Endodermal cell (in vitro differentiated cells): ENCODE measurements at regions not wholly inside any gene's neighbourhood (a gene's known extent, or its start where the extent isn't known, plus 50 kb on each side); places are given as distances from the start of the nearest gene placed in this dataset.
"Not testable (repeated sequence)": the region's sequence is repeated elsewhere in the genome, so short reads cannot be mapped to it uniquely, and the experiment has no call there.

Experiments
- DNase-seq: peaks from one replicate; pipeline ENCODE4 v3.0.0-alpha.2; 2017
- H3K27ac ChIP-seq: 2 replicates; pipeline ENCODE4 v1.5.1; 2013; ENCODE audit warnings: mild to moderate bottlenecking, low read depth, low read length, moderate library complexity
- H3K27me3 ChIP-seq: 2 replicates; pipeline ENCODE4 v1.6.1; 2013; ENCODE audit warnings: mild to moderate bottlenecking, low read length, moderate library complexity; ENCODE audit not compliant: insufficient read depth, control insufficient read depth, poor library complexity, severe bottlenecking
- H3K36me3 ChIP-seq: 2 replicates; pipeline ENCODE4 v1.7.0; 2013; ENCODE audit warnings: mild to moderate bottlenecking, low read length, moderate library complexity; ENCODE audit not compliant: control insufficient read depth, insufficient read depth
- H3K4me1 ChIP-seq: one replicate; pipeline ENCODE4 v1.7.0; 2013; ENCODE audit warnings: low read length; ENCODE audit not compliant: control insufficient read depth, insufficient read depth
- H3K4me3 ChIP-seq: 2 replicates; pipeline ENCODE4 v1.5.1; 2013; ENCODE audit warnings: mild to moderate bottlenecking, low read length, moderate library complexity
- H3K9ac ChIP-seq: 2 replicates; pipeline ENCODE4 v1.6.1; 2013; ENCODE audit warnings: mild to moderate bottlenecking, low read length, moderate library complexity; ENCODE audit not compliant: poor library complexity, severe bottlenecking; ENCODE audit errors: extremely low read depth
- H3K9me3 ChIP-seq: 2 replicates; pipeline ENCODE4 v1.6.1; 2013; ENCODE audit warnings: mild to moderate bottlenecking, low read length, moderate library complexity; ENCODE audit not compliant: control insufficient read depth
- H3K27ac Mint-ChIP-seq: 2 replicates; pipeline ENCODE4 v1.8.0; 2020; ENCODE audit warnings: mixed read lengths
- H3K27me3 Mint-ChIP-seq: 2 replicates; pipeline ENCODE4 v1.8.0; 2021; ENCODE audit warnings: mild to moderate bottlenecking, mixed read lengths; ENCODE audit not compliant: insufficient read depth
- H3K36me3 Mint-ChIP-seq: 2 replicates; pipeline ENCODE4 v1.8.0; 2020; ENCODE audit warnings: low read depth, mixed read lengths
- H3K4me1 Mint-ChIP-seq: 2 replicates; pipeline ENCODE4 v1.8.0; 2020; ENCODE audit warnings: mixed read lengths
- H3K4me3 Mint-ChIP-seq: 2 replicates; pipeline ENCODE4 v1.8.0; 2020; ENCODE audit warnings: mild to moderate bottlenecking, moderate library complexity, mixed read lengths
- H3K9me3 Mint-ChIP-seq: 2 replicates; pipeline ENCODE4 v1.8.0; 2020; ENCODE audit warnings: mild to moderate bottlenecking, mixed read lengths
- WGBS, 2 experiments: methylation state at CpG; one replicate each; pipeline versions ENCODE4 v1.1.5 to v1.1.7; 2013; ENCODE audit warnings: missing lambda C conversion rate in 2 of 2, mixed read lengths in 1 of 2; ENCODE audit not compliant: insufficient coverage in 1 of 2, insufficient read length in 1 of 2; 5-methylcytosine and 5-hydroxymethylcytosine counted together
- TF ChIP-seq, protein P1 (sequence below): fragments of 200-600 bp; sonication (generic); conservative IDR thresholded peaks from 2 replicates; pipeline ENCODE4 v1.5.0; 2021; ENCODE audit warnings: antibody characterized with exemption, mild to moderate bottlenecking

DNA sequence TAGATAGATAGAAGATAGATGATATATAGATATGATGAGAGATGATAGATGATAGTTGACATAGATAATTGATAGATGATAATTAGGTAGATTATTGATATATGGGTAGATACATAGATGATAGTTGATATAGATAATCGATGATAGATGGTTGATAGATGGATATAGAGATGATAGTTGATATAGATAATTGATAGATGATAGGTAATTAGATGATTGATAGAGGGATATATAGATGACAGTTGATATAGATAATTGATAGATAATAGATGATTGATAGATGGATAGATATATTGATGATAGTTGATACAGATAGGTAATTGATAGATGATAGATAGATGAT, 72.3 kb downstream of the PRR15 start:
- TF ChIP-seq, protein P1, sequence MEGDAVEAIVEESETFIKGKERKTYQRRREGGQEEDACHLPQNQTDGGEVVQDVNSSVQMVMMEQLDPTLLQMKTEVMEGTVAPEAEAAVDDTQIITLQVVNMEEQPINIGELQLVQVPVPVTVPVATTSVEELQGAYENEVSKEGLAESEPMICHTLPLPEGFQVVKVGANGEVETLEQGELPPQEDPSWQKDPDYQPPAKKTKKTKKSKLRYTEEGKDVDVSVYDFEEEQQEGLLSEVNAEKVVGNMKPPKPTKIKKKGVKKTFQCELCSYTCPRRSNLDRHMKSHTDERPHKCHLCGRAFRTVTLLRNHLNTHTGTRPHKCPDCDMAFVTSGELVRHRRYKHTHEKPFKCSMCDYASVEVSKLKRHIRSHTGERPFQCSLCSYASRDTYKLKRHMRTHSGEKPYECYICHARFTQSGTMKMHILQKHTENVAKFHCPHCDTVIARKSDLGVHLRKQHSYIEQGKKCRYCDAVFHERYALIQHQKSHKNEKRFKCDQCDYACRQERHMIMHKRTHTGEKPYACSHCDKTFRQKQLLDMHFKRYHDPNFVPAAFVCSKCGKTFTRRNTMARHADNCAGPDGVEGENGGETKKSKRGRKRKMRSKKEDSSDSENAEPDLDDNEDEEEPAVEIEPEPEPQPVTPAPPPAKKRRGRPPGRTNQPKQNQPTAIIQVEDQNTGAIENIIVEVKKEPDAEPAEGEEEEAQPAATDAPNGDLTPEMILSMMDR = peak; percentile 24
- no peak overlapping the region for H3K4me3 ChIP-seq
- H3K9me3 Mint-ChIP-seq = no peaks in the 10 kb centered on the region
- no peaks in the 10 kb centered on the region for H3K36me3 ChIP-seq
- H3K27me3 ChIP-seq = no peaks in the 10 kb centered on the region
- no peak overlapping the region for H3K27ac Mint-ChIP-seq
- H3K4me1 ChIP-seq = no peaks in the 10 kb centered on the region
- peaks cover 2% of the 10 kb centered on the region for H3K4me1 Mint-ChIP-seq
- H3K4me3 Mint-ChIP-seq = no peak overlapping the region
- no peak overlapping the region for H3K9ac ChIP-seq
- H3K27me3 Mint-ChIP-seq = no peaks in the 10 kb centered on the region
- no peaks in the 10 kb centered on the region for H3K36me3 Mint-ChIP-seq
- no peak overlapping the region for H3K27ac ChIP-seq
- WGBS, 2 experiments = 87 to 95% methylated on average over 1 of the region's 1 CpG
- H3K9me3 ChIP-seq = no peaks in the 10 kb centered on the region
- no peak for DNase-seq

DNA sequence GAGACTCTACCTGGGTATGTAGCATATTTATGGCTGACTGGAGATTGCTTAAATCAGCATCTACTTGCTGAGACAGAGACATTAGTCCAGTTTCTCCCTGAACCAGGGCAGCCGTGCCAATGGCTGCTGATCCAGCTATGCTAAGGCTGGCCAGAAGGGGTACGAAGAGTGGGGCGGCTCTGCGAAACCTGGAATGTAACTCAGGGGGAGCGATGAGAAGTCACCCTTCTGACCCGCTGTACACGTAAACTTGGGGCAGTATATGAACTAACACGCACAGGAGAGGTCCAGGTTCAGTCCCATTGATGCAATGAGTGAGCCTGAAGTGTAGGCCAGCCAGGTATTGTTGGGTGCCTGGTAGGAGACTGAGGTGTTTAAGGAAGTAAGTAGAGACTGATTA, 73.7 kb downstream of the PRR15 start:
- Histone ChIP-seq H3K27ac (no peak overlapping the region), H3K9me3 (no peaks in the 10 kb centered on the region), H3K36me3 (no peaks in the 10 kb centered on the region), H3K9ac (no peak overlapping the region), H3K4me1 (no peaks in the 10 kb centered on the region), H3K27me3 (no peaks in the 10 kb centered on the region), H3K4me3 (no peak overlapping the region)
- Mint-ChIP-seq H3K4me1 (peaks cover 2% of the 10 kb centered on the region), H3K36me3 (no peaks in the 10 kb centered on the region), H3K9me3 (no peaks in the 10 kb centered on the region), H3K4me3 (no peak overlapping the region), H3K27ac (no peak overlapping the region), H3K27me3 (no peaks in the 10 kb centered on the region)
- 95 to 100% methylated on average over 8 of the region's 8 CpGs for WGBS, 2 experiments
- DNase-seq = no peak
- TF ChIP-seq, protein P1 = peak; percentile 18

DNA sequence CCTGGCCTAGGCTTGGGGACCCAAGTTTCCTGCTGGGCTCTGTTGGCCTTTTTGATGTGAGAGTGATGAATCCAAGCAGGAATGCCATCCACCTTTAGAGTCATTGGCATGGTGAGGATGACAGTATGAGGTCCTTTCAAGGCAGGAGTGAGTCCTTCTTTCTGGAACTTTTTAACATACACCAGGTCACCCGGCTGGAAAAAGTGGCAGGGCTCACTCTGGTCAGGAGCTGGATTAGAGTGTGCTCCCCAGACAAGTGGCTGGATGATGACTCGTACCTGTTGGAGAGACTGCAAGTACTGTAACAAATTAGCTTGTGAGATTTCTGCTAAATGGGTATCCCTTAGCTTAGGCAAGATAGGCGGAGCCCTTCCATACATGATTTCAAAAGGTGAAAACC, 75.2 kb downstream of the PRR15 start:
- H3K27ac ChIP-seq, H3K9me3 Mint-ChIP-seq, H3K4me1 ChIP-seq, H3K27me3 ChIP-seq, H3K27ac Mint-ChIP-seq, H3K4me3 Mint-ChIP-seq, H3K36me3 ChIP-seq, H3K27me3 Mint-ChIP-seq, H3K9ac ChIP-seq, H3K4me3 ChIP-seq, H3K36me3 Mint-ChIP-seq, DNase-seq, H3K4me1 Mint-ChIP-seq, H3K9me3 ChIP-seq: not testable (repeated sequence)
- 92 to 100% methylated on average over 3 of the region's 3 CpGs for WGBS, 2 experiments

DNA sequence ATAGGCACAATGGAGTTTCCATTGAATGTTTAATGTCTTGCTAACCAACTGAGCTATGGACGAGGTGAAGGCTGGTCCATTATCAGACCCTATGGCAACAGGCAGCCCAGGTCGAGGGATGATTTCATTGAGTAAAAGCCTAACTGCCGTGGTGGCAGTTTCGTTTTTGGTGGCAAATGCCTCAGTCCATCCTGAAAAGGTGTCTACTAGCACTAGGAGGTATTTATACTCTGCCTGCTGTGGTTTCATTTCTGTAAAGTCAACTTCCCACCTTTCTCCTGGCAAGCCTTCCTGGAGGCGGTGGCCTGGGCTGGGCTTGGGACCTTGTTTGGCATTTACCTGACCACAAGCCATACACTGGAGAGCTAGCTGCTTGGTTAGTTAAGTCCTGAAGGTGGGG, 75.8 kb downstream of the PRR15 start:
- Mint-ChIP-seq H3K9me3 (no peaks in the 10 kb centered on the region), H3K36me3 (no peaks in the 10 kb centered on the region), H3K4me1 (peaks cover 2% of the 10 kb centered on the region), H3K4me3 (no peak overlapping the region), H3K27ac (no peak overlapping the region), H3K27me3 (no peaks in the 10 kb centered on the region)
- no peak for DNase-seq
- no peaks in the 10 kb centered on the region for H3K27me3 ChIP-seq
- no peak overlapping the region for H3K9ac ChIP-seq
- H3K9me3 ChIP-seq = no peaks in the 10 kb centered on the region
- TF ChIP-seq, protein P1 = no peak
- no peak overlapping the region for H3K4me3 ChIP-seq
- no peaks in the 10 kb centered on the region for H3K4me1 ChIP-seq
- no peak overlapping the region for H3K27ac ChIP-seq
- H3K36me3 ChIP-seq = no peaks in the 10 kb centered on the region
- 93 to 100% methylated on average over 5 of the region's 5 CpGs for WGBS, 2 experiments
